Natural killer cell (primary cell): ENCODE measurements at regions not wholly inside any gene's neighbourhood (a gene's known extent, or its start where the extent isn't known, plus 50 kb on each side); places are given as distances from the start of the nearest gene placed in this dataset.

Experiments
- ATAC-seq, 3 donors: fragments of 150-1000 bp in 2 of 3; fragments of 200-7000 bp in 1 of 3; cut with Tn5 transposase; 1 replicate in 1 of 3; 2 replicates in 2 of 3; pipeline ENCODE4 v1.10.0; 2021; ENCODE audit warnings: mild to moderate bottlenecking in 2 of 3, moderate library complexity in 2 of 3
- DNase-seq, 2 donors: peaks; one replicate each; pipeline versions ENCODE4 v3.0.0 to v3.0.0-alpha.2; 2013 to 2021; ENCODE audit warnings: mixed read lengths in 1 of 2
- H3K27ac ChIP-seq: one replicate; pipeline ENCODE4 v1.5.1; 2013; ENCODE audit warnings: mild to moderate bottlenecking, low read length
- H3K27me3 ChIP-seq: one replicate; pipeline ENCODE4 v1.6.1; 2013; ENCODE audit warnings: low read length; ENCODE audit not compliant: control insufficient read depth, insufficient read depth
- H3K36me3 ChIP-seq: one replicate; pipeline ENCODE4 v1.6.1; 2013; ENCODE audit warnings: low read length; ENCODE audit not compliant: control insufficient read depth, insufficient read depth
- H3K4me1 ChIP-seq: one replicate; pipeline ENCODE4 v1.6.1; 2013; ENCODE audit warnings: low read length; ENCODE audit not compliant: control insufficient read depth, insufficient read depth
- H3K4me3 ChIP-seq: one replicate; pipeline ENCODE4 v1.5.1; 2013; ENCODE audit warnings: low read length
- H3K9me3 ChIP-seq: one replicate; pipeline ENCODE4 v1.6.1; 2013; ENCODE audit warnings: low read length; ENCODE audit not compliant: control insufficient read depth, insufficient read depth
- H3K27ac Mint-ChIP-seq, 2 donors: one replicate each; pipeline ENCODE4 v1.8.0; 2022; ENCODE audit warnings: mild to moderate bottlenecking in 2 of 2, mixed read lengths in 2 of 2, moderate library complexity in 1 of 2
- H3K27me3 Mint-ChIP-seq, 2 donors: one replicate each; pipeline ENCODE4 v1.8.0; 2022; ENCODE audit warnings: low read depth in 2 of 2, mixed read lengths in 2 of 2
- H3K36me3 Mint-ChIP-seq: one replicate; pipeline ENCODE4 v1.8.0; 2022; ENCODE audit warnings: mixed read lengths
- H3K4me1 Mint-ChIP-seq, 2 donors: one replicate each; pipeline ENCODE4 v1.8.0; 2022; ENCODE audit warnings: mixed read lengths in 2 of 2
- H3K4me3 Mint-ChIP-seq: one replicate; pipeline ENCODE4 v1.8.0; 2022; ENCODE audit warnings: mild to moderate bottlenecking, moderate library complexity, mixed read lengths
- H3K9me3 Mint-ChIP-seq, 2 donors: one replicate each; pipeline ENCODE4 v1.8.0; 2022; ENCODE audit warnings: mixed read lengths in 2 of 2
- CTCF ChIP-seq: fragments of 200-600 bp; IDR thresholded peaks from one replicate; pipeline ENCODE4 v1.8.0; 2022; ENCODE audit warnings: antibody characterized with exemption
- WGBS: methylation state at CpG from one replicate; pipeline ENCODE4 v1.1.7; 2013; ENCODE audit warnings: missing lambda C conversion rate; ENCODE audit not compliant: insufficient coverage; 5-methylcytosine and 5-hydroxymethylcytosine counted together
- intact Hi-C: fragments of 100-400 bp; cut with micrococcal nuclease; formaldehyde crosslinking; loops from one replicate; pipeline ENCODE4 v1.14.2; 2022

- Mint-ChIP-seq H3K4me1 (no peaks in the 10 kb centered on the region), H3K27me3 (no peaks in the 10 kb centered on the region), H3K36me3 (no peaks in the 10 kb centered on the region), H3K27ac (no peak overlapping the region), H3K9me3 (peaks cover 3 to 14% of the 10 kb centered on the region in 2 donors), H3K4me3 (no peak overlapping the region)
- Histone ChIP-seq H3K36me3 (no peaks in the 10 kb centered on the region), H3K4me3 (no peak overlapping the region), H3K9me3 (peaks cover 10% of the 10 kb centered on the region), H3K27ac (no peak overlapping the region), H3K4me1 (no peaks in the 10 kb centered on the region), H3K27me3 (no peaks in the 10 kb centered on the region)
- TF ChIP-seq CTCF = no peak
- DNase-seq (no peak), ATAC-seq (no peak)
- intact Hi-C loops = no loop called here
- WGBS = no CpG with 5 or more reads among the region's 2 CpGs
These were observed 1179.6 kb upstream of the PCDH7 start for GRCh38 chr4:29540439-29541102.

- no peak for TF ChIP-seq CTCF
- H3K27me3 ChIP-seq = no peaks in the 10 kb centered on the region
- DNase-seq (no peak), ATAC-seq (no peak)
- no peaks in the 10 kb centered on the region for H3K36me3 Mint-ChIP-seq
- 91% methylated on average over 6 of the region's 6 CpGs for WGBS
- no peaks in the 10 kb centered on the region for H3K4me1 Mint-ChIP-seq
- H3K4me3 ChIP-seq = no peak overlapping the region
- no peaks in the 10 kb centered on the region for H3K4me1 ChIP-seq
- no peak overlapping the region for H3K4me3 Mint-ChIP-seq
- H3K27ac ChIP-seq = no peak overlapping the region
- no peaks in the 10 kb centered on the region for H3K36me3 ChIP-seq
- peaks cover 14% of the 10 kb centered on the region for H3K9me3 ChIP-seq
- H3K27me3 Mint-ChIP-seq = no peaks in the 10 kb centered on the region
- no peak overlapping the region for H3K27ac Mint-ChIP-seq
- H3K9me3 Mint-ChIP-seq = peaks cover 4 to 14% of the 10 kb centered on the region in 2 donors
- intact Hi-C loops = no loop called here
These were observed 1178.4 kb upstream of the PCDH7 start for GRCh38 chr4:29541757-29542156.

- ATAC-seq (no peak), DNase-seq (no peak)
- Histone ChIP-seq H3K27me3 (no peaks in the 10 kb centered on the region), H3K36me3 (no peaks in the 10 kb centered on the region), H3K4me3 (no peak overlapping the region), H3K9me3 (peaks cover 4% of the 10 kb centered on the region), H3K4me1 (no peaks in the 10 kb centered on the region), H3K27ac (no peak overlapping the region)
- no peak for TF ChIP-seq CTCF
- no peak overlapping the region for H3K4me3 Mint-ChIP-seq
- H3K27ac Mint-ChIP-seq = no peak overlapping the region
- no peaks in the 10 kb centered on the region for H3K36me3 Mint-ChIP-seq
- H3K9me3 Mint-ChIP-seq = peaks cover 19 to 24% of the 10 kb centered on the region in 2 donors
- no peaks in the 10 kb centered on the region for H3K4me1 Mint-ChIP-seq
- no peaks in the 10 kb centered on the region for H3K27me3 Mint-ChIP-seq
- intact Hi-C loops = no loop called here
These were observed 1170.8 kb upstream of the PCDH7 start for GRCh38 chr4:29549342-29549741.

GRCh38 chr4:29551821-29552220, 1168.3 kb upstream of the PCDH7 start:
- intact Hi-C loops = no loop called here
- no peak for ATAC-seq
- Mint-ChIP-seq H3K27ac (no peak overlapping the region), H3K36me3 (no peaks in the 10 kb centered on the region), H3K4me3 (no peak overlapping the region), H3K9me3 (peaks cover 16 to 21% of the 10 kb centered on the region in 2 donors), H3K27me3 (no peaks in the 10 kb centered on the region), H3K4me1 (no peaks in the 10 kb centered on the region)
- Histone ChIP-seq H3K4me3 (no peak overlapping the region), H3K27ac (no peak overlapping the region), H3K9me3 (no peaks in the 10 kb centered on the region), H3K4me1 (no peaks in the 10 kb centered on the region), H3K27me3 (no peaks in the 10 kb centered on the region), H3K36me3 (no peaks in the 10 kb centered on the region)
- 60% methylated on average over 1 of the region's 1 CpG for WGBS
- no peak for DNase-seq
- TF ChIP-seq CTCF = no peak
